NB4 (cell line): ENCODE measurements at regions not wholly inside any gene's neighbourhood (a gene's known extent, or its start where the extent isn't known, plus 50 kb on each side); places are given as distances from the start of the nearest gene placed in this dataset.

Experiments
- CTCF ChIP-seq: IDR thresholded peaks from one replicate; pipeline ENCODE4 v1.5.1; 2012; ENCODE audit warnings: low read depth, low read length
- MAX ChIP-seq: IDR thresholded peaks from 2 replicates; pipeline ENCODE4 v1.6.1; 2011; ENCODE audit warnings: low read depth, low read length
- POLR2A ChIP-seq: IDR thresholded peaks from 2 replicates; pipeline ENCODE4 v1.6.1; 2011; ENCODE audit warnings: mild to moderate bottlenecking; ENCODE audit not compliant: insufficient read length; ENCODE audit errors: extremely low read depth

- TF ChIP-seq MAX: no peak
- TF ChIP-seq POLR2A: no peak
- TF ChIP-seq CTCF: no peak
Measured at GRCh38 chr5:17896605-17897004, 262.3 kb downstream of the TAF11L14 start.
